ENCODE measurements at regions not wholly inside any gene's neighbourhood (a gene's known extent, or its start where the extent isn't known, plus 50 kb on each side); places are given as distances from the start of the nearest gene placed in this dataset.

GRCh38 chr18:70621710-70622109 is 332.9 kb downstream of the SOCS6 start:
- Mint-ChIP-seq H3K27me3 (peaks cover 3% of the 10 kb centered on the region), H3K36me3 (no peaks in the 10 kb centered on the region), H3K27ac (no peak overlapping the region), H3K9me3 (no peaks in the 10 kb centered on the region), H3K4me1 (ENCODE audit: unreplicated experiment) (no peaks in the 10 kb centered on the region), H3K4me3 (no peak overlapping the region)
- TF ChIP-seq CTCF (conservative IDR thresholded peaks at IDR 0.05) = no peak
- DNase-seq (ENCODE audit: extremely low spot score, unreplicated experiment) = no peak

GRCh38 chr18:70620837-70621612 is 332.2 kb downstream of the SOCS6 start:
- Mint-ChIP-seq H3K36me3 (no peaks in the 10 kb centered on the region), H3K9me3 (no peaks in the 10 kb centered on the region), H3K27ac (no peak overlapping the region), H3K27me3 (peaks cover 3% of the 10 kb centered on the region), H3K4me3 (no peak overlapping the region), H3K4me1 (ENCODE audit: unreplicated experiment) (no peaks in the 10 kb centered on the region)
- no peak for TF ChIP-seq CTCF (conservative IDR thresholded peaks at IDR 0.05)
- DNase-seq (ENCODE audit: extremely low spot score, unreplicated experiment) = no peak

- no peaks in the 10 kb centered on the region for H3K9me3 Mint-ChIP-seq
- DNase-seq (ENCODE audit: extremely low spot score, unreplicated experiment) = no peak
- no peaks in the 10 kb centered on the region for H3K4me1 Mint-ChIP-seq (ENCODE audit: unreplicated experiment)
- H3K36me3 Mint-ChIP-seq = no peaks in the 10 kb centered on the region
- no peak overlapping the region for H3K4me3 Mint-ChIP-seq
- TF ChIP-seq CTCF (conservative IDR thresholded peaks at IDR 0.05) = no peak
- H3K27ac Mint-ChIP-seq = no peak overlapping the region
- no peaks in the 10 kb centered on the region for H3K27me3 Mint-ChIP-seq
Observed at GRCh38 chr18:70617020-70617763, 328.3 kb downstream of the SOCS6 start.

GRCh38 chr18:70600225-70600925 is 311.5 kb downstream of the SOCS6 start:
- TF ChIP-seq CTCF (conservative IDR thresholded peaks at IDR 0.05) = no peak
- Mint-ChIP-seq H3K4me1 (ENCODE audit: unreplicated experiment) (no peaks in the 10 kb centered on the region), H3K9me3 (no peaks in the 10 kb centered on the region), H3K4me3 (no peak overlapping the region), H3K27me3 (no peaks in the 10 kb centered on the region), H3K36me3 (no peaks in the 10 kb centered on the region), H3K27ac (no peak overlapping the region)
- DNase-seq (ENCODE audit: extremely low spot score, unreplicated experiment) = no peak

GRCh38 chr18:70598406-70598805 is 309.6 kb downstream of the SOCS6 start:
- no peak for TF ChIP-seq CTCF (conservative IDR thresholded peaks at IDR 0.05)
- DNase-seq (ENCODE audit: extremely low spot score, unreplicated experiment) = no peak
- no peaks in the 10 kb centered on the region for H3K9me3 Mint-ChIP-seq
- H3K27me3 Mint-ChIP-seq = no peaks in the 10 kb centered on the region
- H3K4me3 Mint-ChIP-seq = no peak overlapping the region
- no peaks in the 10 kb centered on the region for H3K4me1 Mint-ChIP-seq (ENCODE audit: unreplicated experiment)
- H3K27ac Mint-ChIP-seq = no peak overlapping the region
- no peaks in the 10 kb centered on the region for H3K36me3 Mint-ChIP-seq

All from type B pancreatic cell (in vitro differentiated cells).